Parathyroid adenoma (tissue), 2 donors: ENCODE measurements at regions not wholly inside any gene's neighbourhood (a gene's known extent, or its start where the extent isn't known, plus 50 kb on each side); places are given as distances from the start of the nearest gene placed in this dataset.
"Not testable (repeated sequence)": the region's sequence is repeated elsewhere in the genome, so short reads cannot be mapped to it uniquely, and the experiment has no call there.

Source experiments
- H2AFZ ChIP-seq: fragments of 300-600 bp; sonication (generic); one replicate; pipeline ENCODE4 v1.7.0; 2017; ENCODE audit warnings: antibody characterized with exemption, mild to moderate bottlenecking
- H3K27ac ChIP-seq: fragments of 300-600 bp; sonication (generic); one replicate; pipeline ENCODE4 v1.7.0; 2017
- H3K27me3 ChIP-seq: fragments of 300-600 bp; sonication (generic); one replicate; pipeline ENCODE4 v1.7.0; 2017; ENCODE audit warnings: low read length; ENCODE audit not compliant: control insufficient read depth, insufficient read depth
- H3K36me3 ChIP-seq: fragments of 300-600 bp; sonication (generic); one replicate; pipeline ENCODE4 v1.7.0; 2017; ENCODE audit warnings: low read length; ENCODE audit not compliant: control insufficient read depth, insufficient read depth
- H3K4me1 ChIP-seq: fragments of 300-600 bp; sonication (generic); one replicate; pipeline ENCODE4 v1.7.0; 2017; ENCODE audit warnings: control low read depth
- H3K4me2 ChIP-seq: fragments of 300-600 bp; sonication (generic); one replicate; pipeline ENCODE4 v1.7.0; 2017; ENCODE audit warnings: low read length
- H3K4me3 ChIP-seq: fragments of 300-600 bp; sonication (generic); one replicate; pipeline ENCODE4 v1.7.0; 2017; ENCODE audit warnings: low read depth, low read length
- H3K79me2 ChIP-seq: fragments of 300-600 bp; sonication (generic); one replicate; pipeline ENCODE4 v1.7.0; 2017; ENCODE audit warnings: control low read depth
- H3K9ac ChIP-seq: fragments of 300-600 bp; sonication (generic); one replicate; pipeline ENCODE4 v1.7.0; 2017; ENCODE audit warnings: mild to moderate bottlenecking
- H3K9me3 ChIP-seq: fragments of 300-600 bp; sonication (generic); one replicate; pipeline ENCODE4 v1.7.0; 2017; ENCODE audit warnings: low read length; ENCODE audit not compliant: control insufficient read depth
- TF ChIP-seq, protein P1 (sequence below): fragments of 300-600 bp; sonication (generic); IDR thresholded peaks from one replicate; pipeline ENCODE4 v1.7.0; 2017; ENCODE audit warnings: antibody characterized with exemption, mild to moderate bottlenecking
- donor health status: primary hyperparathyroidism.

- Histone ChIP-seq H3K9ac (no peak overlapping the region), H3K27me3 (no peaks in the 10 kb centered on the region), H2AFZ (no peak overlapping the region)
These were observed 237.6 kb upstream of the SETMAR start for GRCh38 chr3:4065554-4065953.

DNA sequence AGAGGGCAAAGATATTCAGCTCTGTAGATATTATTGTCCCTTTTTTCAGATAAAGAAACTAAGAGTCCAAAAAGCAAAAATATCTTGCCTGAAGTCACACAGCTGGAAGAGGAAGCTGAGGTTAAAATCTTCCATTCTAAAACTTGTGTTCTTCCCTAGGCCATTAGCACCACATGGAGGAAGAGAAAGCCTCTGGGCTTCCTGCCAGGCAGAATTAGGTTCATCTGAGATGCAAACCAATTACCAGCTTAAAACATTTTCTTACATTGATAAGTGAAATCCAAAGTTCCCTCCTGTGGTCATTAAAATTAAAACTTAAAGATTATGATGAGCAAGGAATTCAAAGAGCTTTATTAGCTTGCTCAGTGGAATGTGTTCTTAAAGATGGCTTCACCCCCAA is 235.3 kb upstream of the SETMAR start:
- Histone ChIP-seq H3K36me3 (no peaks in the 10 kb centered on the region), H2AFZ (no peak overlapping the region), H3K4me3 (no peak overlapping the region), H3K27ac (no peak overlapping the region), H3K4me1 (peaks cover 3% of the 10 kb centered on the region), H3K27me3 (no peaks in the 10 kb centered on the region), H3K9ac (no peak overlapping the region), H3K79me2 (no peaks in the 10 kb centered on the region), H3K9me3 (no peaks in the 10 kb centered on the region), H3K4me2 (no peak overlapping the region)
- TF ChIP-seq, protein P1, sequence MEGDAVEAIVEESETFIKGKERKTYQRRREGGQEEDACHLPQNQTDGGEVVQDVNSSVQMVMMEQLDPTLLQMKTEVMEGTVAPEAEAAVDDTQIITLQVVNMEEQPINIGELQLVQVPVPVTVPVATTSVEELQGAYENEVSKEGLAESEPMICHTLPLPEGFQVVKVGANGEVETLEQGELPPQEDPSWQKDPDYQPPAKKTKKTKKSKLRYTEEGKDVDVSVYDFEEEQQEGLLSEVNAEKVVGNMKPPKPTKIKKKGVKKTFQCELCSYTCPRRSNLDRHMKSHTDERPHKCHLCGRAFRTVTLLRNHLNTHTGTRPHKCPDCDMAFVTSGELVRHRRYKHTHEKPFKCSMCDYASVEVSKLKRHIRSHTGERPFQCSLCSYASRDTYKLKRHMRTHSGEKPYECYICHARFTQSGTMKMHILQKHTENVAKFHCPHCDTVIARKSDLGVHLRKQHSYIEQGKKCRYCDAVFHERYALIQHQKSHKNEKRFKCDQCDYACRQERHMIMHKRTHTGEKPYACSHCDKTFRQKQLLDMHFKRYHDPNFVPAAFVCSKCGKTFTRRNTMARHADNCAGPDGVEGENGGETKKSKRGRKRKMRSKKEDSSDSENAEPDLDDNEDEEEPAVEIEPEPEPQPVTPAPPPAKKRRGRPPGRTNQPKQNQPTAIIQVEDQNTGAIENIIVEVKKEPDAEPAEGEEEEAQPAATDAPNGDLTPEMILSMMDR, result no peak

More at GRCh38 chr3:4065554-4065953, 237.6 kb upstream of the SETMAR start:
- H3K27ac ChIP-seq, result no peak overlapping the region
- H3K36me3 ChIP-seq, result no peaks in the 10 kb centered on the region
- TF ChIP-seq, protein P1, result no peak
- H3K9me3 ChIP-seq, result no peaks in the 10 kb centered on the region
- H3K79me2 ChIP-seq, result no peaks in the 10 kb centered on the region
- no peak overlapping the region for H3K4me2 ChIP-seq
- H3K4me3 ChIP-seq, result no peak overlapping the region
- peaks cover 3% of the 10 kb centered on the region for H3K4me1 ChIP-seq

DNA sequence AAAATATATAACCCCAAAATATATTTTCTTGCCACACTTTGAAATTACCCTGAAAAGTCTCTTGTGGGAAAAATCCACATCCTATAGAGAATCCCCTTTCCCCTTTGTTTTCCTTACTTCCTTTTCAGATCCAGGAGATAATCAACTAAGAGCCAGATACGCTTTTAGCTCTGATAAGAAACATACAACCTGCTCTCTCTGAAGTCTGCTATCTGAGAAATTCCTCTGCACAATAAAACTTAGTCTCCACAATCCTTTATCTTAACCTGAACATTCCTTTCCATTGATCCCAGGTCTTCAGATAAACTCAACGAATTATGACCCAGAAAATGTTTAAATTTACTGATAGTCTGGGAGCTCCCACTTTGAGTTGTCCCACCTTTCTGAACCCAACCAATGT is 233.4 kb upstream of the SETMAR start:
- no peak overlapping the region for H3K9ac ChIP-seq
- no peak overlapping the region for H3K4me2 ChIP-seq
- no peak overlapping the region for H2AFZ ChIP-seq
- no peaks in the 10 kb centered on the region for H3K27me3 ChIP-seq
- no peaks in the 10 kb centered on the region for H3K9me3 ChIP-seq
- no peaks in the 10 kb centered on the region for H3K36me3 ChIP-seq
- no peaks in the 10 kb centered on the region for H3K79me2 ChIP-seq
- TF ChIP-seq, protein P1, result no peak
- no peak overlapping the region for H3K4me3 ChIP-seq
- no peak overlapping the region for H3K27ac ChIP-seq
- H3K4me1 ChIP-seq, result peaks cover 3% of the 10 kb centered on the region

DNA sequence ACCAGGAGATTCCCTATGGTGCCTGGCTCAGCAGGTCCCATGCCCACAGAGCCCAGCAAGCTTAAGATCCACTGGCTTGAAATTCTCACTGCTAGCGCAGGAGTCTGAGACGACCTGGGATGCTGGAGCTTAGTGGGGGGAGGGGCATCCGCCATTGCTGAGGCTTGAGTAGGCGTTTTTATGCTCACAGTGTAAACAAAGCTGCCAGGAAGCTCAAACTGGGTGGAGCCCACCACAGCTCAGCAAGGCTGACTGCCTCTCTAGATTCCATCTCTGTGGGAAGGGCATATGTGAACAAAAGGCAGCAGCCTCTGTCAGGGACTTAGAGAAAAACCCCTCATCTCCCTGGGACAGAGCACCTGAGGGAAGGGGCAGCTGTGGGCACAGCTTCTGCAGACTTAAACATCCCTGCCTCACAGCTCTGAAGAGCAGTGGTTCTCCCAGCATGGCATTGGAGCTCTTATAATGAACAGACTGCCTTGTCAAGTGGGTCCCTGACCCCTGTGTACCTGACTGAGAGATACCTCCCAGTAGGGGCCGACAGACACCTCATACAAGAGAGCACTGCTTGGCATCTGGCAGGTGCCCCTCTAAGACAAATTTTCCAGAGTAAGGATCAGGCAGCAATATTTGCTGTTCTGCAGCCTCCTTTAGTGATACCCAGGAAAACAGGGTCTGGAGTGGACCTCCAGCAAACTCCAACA is 231.5 kb upstream of the SETMAR start:
- no peak overlapping the region for H2AFZ ChIP-seq
- H3K9me3 ChIP-seq, result no peaks in the 10 kb centered on the region
- peaks cover 3% of the 10 kb centered on the region for H3K4me1 ChIP-seq
- H3K36me3 ChIP-seq, result no peaks in the 10 kb centered on the region
- H3K27me3 ChIP-seq, result no peaks in the 10 kb centered on the region
- no peak overlapping the region for H3K4me3 ChIP-seq
- TF ChIP-seq, protein P1, result no peak
- H3K9ac ChIP-seq, result no peak overlapping the region
- no peak overlapping the region for H3K27ac ChIP-seq
- no peaks in the 10 kb centered on the region for H3K79me2 ChIP-seq
- H3K4me2 ChIP-seq, result no peak overlapping the region

GRCh38 chr3:4077278-4077677 is 225.9 kb upstream of the SETMAR start:
- not testable (repeated sequence) for H3K4me2 ChIP-seq, H3K9ac ChIP-seq, H3K4me3 ChIP-seq, H2AFZ ChIP-seq, H3K36me3 ChIP-seq, H3K4me1 ChIP-seq, H3K27ac ChIP-seq, H3K27me3 ChIP-seq, H3K79me2 ChIP-seq, H3K9me3 ChIP-seq
